Tibial nerve (tissue), 4 donors: ENCODE measurements at regions not wholly inside any gene's neighbourhood (a gene's known extent, or its start where the extent isn't known, plus 50 kb on each side); places are given as distances from the start of the nearest gene placed in this dataset.

Experiments used
- CTCF ChIP-seq, 5 experiments: fragments of 200-600 bp in 3 of 5; fragments of 450-650 bp in 2 of 5; sonication (generic) in 3 of 5; IDR thresholded peaks; one replicate each; pipeline ENCODE4 v1.5.1; 2016 to 2019; ENCODE audit warnings: antibody characterized with exemption in 5 of 5, mild to moderate bottlenecking in 3 of 5, moderate library complexity in 2 of 5
- EP300 ChIP-seq, 2 donors: sonication (generic); formaldehyde crosslinking; IDR thresholded peaks; one replicate each; pipeline ENCODE4 v1.6.1; 2017; ENCODE audit warnings: antibody characterized with exemption in 2 of 2, mild to moderate bottlenecking in 1 of 2
- POLR2A ChIP-seq, 2 donors: fragments of 450-650 bp; IDR thresholded peaks; one replicate each; pipeline ENCODE4 v1.6.1; 2017; ENCODE audit warnings: antibody characterized with exemption in 2 of 2, mild to moderate bottlenecking in 2 of 2, moderate library complexity in 2 of 2

DNA sequence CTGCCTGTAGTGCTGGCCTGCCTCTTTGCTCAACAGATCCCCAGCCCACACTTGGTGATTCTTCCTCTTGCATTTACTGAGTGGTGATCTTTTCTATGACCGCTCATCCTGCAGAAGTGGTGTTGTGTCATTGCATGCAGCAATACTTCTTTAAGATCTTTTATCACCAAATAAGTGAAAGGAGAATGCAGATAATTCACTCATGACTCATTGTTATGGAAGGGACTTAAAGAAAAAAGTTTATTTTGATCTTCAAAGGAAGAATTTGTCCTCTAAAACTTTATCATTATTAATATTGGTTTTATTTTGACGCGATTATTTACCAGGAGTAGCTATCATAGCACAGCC is 489.1 kb upstream of the CELF2 start:
- TF ChIP-seq CTCF (IDR thresholded peaks at IDR 0.05), result no peak
- TF ChIP-seq EP300 (IDR thresholded peaks at IDR 0.05), result no peak
- TF ChIP-seq POLR2A (IDR thresholded peaks at IDR 0.05), result no peak
